Trophoblast cell (in vitro differentiated cells and primary cell): ENCODE measurements at regions not wholly inside any gene's neighbourhood (a gene's known extent, or its start where the extent isn't known, plus 50 kb on each side); places are given as distances from the start of the nearest gene placed in this dataset.

Source experiments
- DNase-seq, 2 donors: peaks; one replicate each; pipeline ENCODE4 v3.0.0-alpha.2; 2016
- H2AFZ ChIP-seq: 2 replicates; pipeline ENCODE4 v1.6.1; 2013; ENCODE audit warnings: low read length, moderate library complexity, mild to moderate bottlenecking; ENCODE audit not compliant: insufficient read depth, poor library complexity
- H2AK5ac ChIP-seq: 2 replicates; pipeline ENCODE4 v1.6.1; 2013; ENCODE audit warnings: mild to moderate bottlenecking, low read length
- H2BK120ac ChIP-seq: 2 replicates; pipeline ENCODE4 v1.6.1; 2013; ENCODE audit warnings: low read length, mild to moderate bottlenecking, moderate library complexity; ENCODE audit not compliant: insufficient read depth, poor library complexity
- H2BK12ac ChIP-seq: 2 replicates; pipeline ENCODE4 v1.6.1; 2013; ENCODE audit warnings: mild to moderate bottlenecking, low read length, moderate library complexity
- H2BK5ac ChIP-seq: 2 replicates; pipeline ENCODE4 v1.6.1; 2013; ENCODE audit warnings: low read length, low read depth, moderate library complexity, mild to moderate bottlenecking; ENCODE audit not compliant: poor library complexity
- H3K14ac ChIP-seq: 2 replicates; pipeline ENCODE4 v1.6.1; 2013; ENCODE audit warnings: mild to moderate bottlenecking, low read length
- H3K18ac ChIP-seq: 2 replicates; pipeline ENCODE4 v1.6.1; 2013; ENCODE audit warnings: mild to moderate bottlenecking, low read length
- H3K23ac ChIP-seq: 2 replicates; pipeline ENCODE4 v1.6.1; 2013; ENCODE audit warnings: low read length
- H3K27ac ChIP-seq: 2 replicates; pipeline ENCODE4 v1.5.1; 2013; ENCODE audit warnings: low read depth, mild to moderate bottlenecking, inconsistent platforms, low read length, moderate library complexity
- H3K27me3 ChIP-seq: 2 replicates; pipeline ENCODE4 v1.6.1; 2013; ENCODE audit warnings: inconsistent platforms, mild to moderate bottlenecking, low read length, moderate library complexity; ENCODE audit not compliant: insufficient read depth
- H3K36me3 ChIP-seq, 2 experiments: 1 replicate in 1 of 2; 2 replicates in 1 of 2; pipeline ENCODE4 v1.6.1; 2013; ENCODE audit warnings: low read length in 2 of 2, mild to moderate bottlenecking in 2 of 2, moderate library complexity in 1 of 2; ENCODE audit not compliant: insufficient read depth in 2 of 2, control insufficient read depth in 1 of 2
- H3K4ac ChIP-seq: 2 replicates; pipeline ENCODE4 v1.6.1; 2013; ENCODE audit warnings: low read depth, mild to moderate bottlenecking, low read length, moderate library complexity
- H3K4me1 ChIP-seq, 2 experiments: 1 replicate in 1 of 2; 2 replicates in 1 of 2; pipeline ENCODE4 v1.6.1; 2013; ENCODE audit warnings: low read length in 2 of 2, mild to moderate bottlenecking in 2 of 2, moderate library complexity in 1 of 2; ENCODE audit not compliant: insufficient read depth in 2 of 2, control insufficient read depth in 1 of 2
- H3K4me2 ChIP-seq: 2 replicates; pipeline ENCODE4 v1.6.1; 2013; ENCODE audit warnings: inconsistent platforms, mild to moderate bottlenecking, low read length, moderate library complexity
- H3K4me3 ChIP-seq: 2 replicates; pipeline ENCODE4 v1.5.1; 2013; ENCODE audit warnings: mild to moderate bottlenecking, low read depth, low read length, inconsistent platforms
- H3K79me1 ChIP-seq: one replicate; pipeline ENCODE4 v1.6.1; 2013; ENCODE audit warnings: low read length
- H3K79me2 ChIP-seq: 2 replicates; pipeline ENCODE4 v1.6.1; 2013; ENCODE audit warnings: low read length, mild to moderate bottlenecking; ENCODE audit not compliant: control insufficient read depth, insufficient read depth, poor library complexity
- H3K9ac ChIP-seq: 2 replicates; pipeline ENCODE4 v1.6.1; 2013; ENCODE audit warnings: mild to moderate bottlenecking, low read length
- H3K9me3 ChIP-seq: 2 replicates; pipeline ENCODE4 v1.6.1; 2013; ENCODE audit warnings: low read depth, mild to moderate bottlenecking, control low read depth, inconsistent platforms, low read length; ENCODE audit not compliant: insufficient read depth
- H4K12ac ChIP-seq: 2 replicates; pipeline ENCODE4 v1.6.1; 2013; ENCODE audit warnings: low read depth, mild to moderate bottlenecking, low read length, moderate library complexity
- H4K8ac ChIP-seq: 2 replicates; pipeline ENCODE4 v1.6.1; 2013; ENCODE audit warnings: low read depth, mild to moderate bottlenecking, low read length, moderate library complexity
- H4K91ac ChIP-seq: one replicate; pipeline ENCODE4 v1.6.1; 2013; ENCODE audit warnings: low read depth, mild to moderate bottlenecking, low read length, moderate library complexity
- WGBS: extraction: QIAGEN DNeasy Blood & Tissue Kit; methylation state at CpG from one replicate; pipeline ENCODE4 v1.1.7; 2013; ENCODE audit warnings: missing lambda C conversion rate; ENCODE audit not compliant: insufficient read length, insufficient coverage; ENCODE audit errors: extremely low coverage; 5-methylcytosine and 5-hydroxymethylcytosine counted together

- Histone ChIP-seq H3K36me3 (no peaks in the 10 kb centered on the region), H3K79me1 (no peaks in the 10 kb centered on the region), H3K23ac (no peak overlapping the region), H2AK5ac (no peak overlapping the region), H3K14ac (no peak overlapping the region), H3K4me2 (no peak overlapping the region), H3K4me3 (no peak overlapping the region), H3K9ac (no peak overlapping the region), H3K4me1 (peaks cover 0 to 2% of the 10 kb centered on the region in 2 experiments), H4K12ac (no peak overlapping the region), H2BK12ac (no peak overlapping the region), H4K91ac (no peak overlapping the region), H3K18ac (no peak overlapping the region), H3K27ac (no peak overlapping the region), H4K8ac (no peak overlapping the region), H3K4ac (no peak overlapping the region), H2AFZ (no peak overlapping the region), H2BK5ac (no peak overlapping the region), H2BK120ac (no peak overlapping the region), H3K79me2 (no peaks in the 10 kb centered on the region), H3K27me3 (no peaks in the 10 kb centered on the region), H3K9me3 (no peaks in the 10 kb centered on the region)
- WGBS, result no CpG with 5 or more reads among the region's 4 CpGs
- DNase-seq, result peak; percentile 73 to 81
These were observed 120.5 kb upstream of the MAST4 start for GRCh38 chr5:66475731-66476130.

GRCh38 chr5:66477596-66477995, 118.6 kb upstream of the MAST4 start:
- no peak overlapping the region for H3K4me2 ChIP-seq
- no peak overlapping the region for H2BK12ac ChIP-seq

GRCh38 chr5:66494437-66494836, 101.8 kb upstream of the MAST4 start:
- Histone ChIP-seq H2AK5ac (no peak overlapping the region), H3K4ac (no peak overlapping the region), H3K4me3 (no peak overlapping the region), H4K12ac (no peak overlapping the region), H3K4me2 (no peak overlapping the region), H2BK5ac (no peak overlapping the region), H3K79me1 (no peaks in the 10 kb centered on the region), H4K91ac (no peak overlapping the region), H3K79me2 (no peaks in the 10 kb centered on the region), H3K36me3 (no peaks in the 10 kb centered on the region), H2AFZ (no peak overlapping the region), H3K18ac (no peak overlapping the region), H3K9ac (no peak overlapping the region), H4K8ac (no peak overlapping the region), H3K9me3 (peaks cover 1% of the 10 kb centered on the region), H3K14ac (no peak overlapping the region), H2BK120ac (no peak overlapping the region), H3K27ac (no peak overlapping the region), H3K23ac (no peak overlapping the region), H2BK12ac (no peak overlapping the region), H3K27me3 (no peaks in the 10 kb centered on the region), H3K4me1 (no peaks in the 10 kb centered on the region)
- WGBS, result no CpG with 5 or more reads among the region's 5 CpGs
- peak in 1 of 2 donors; percentile 37 for DNase-seq

More at GRCh38 chr5:66477596-66477995, 118.6 kb upstream of the MAST4 start:
- H3K79me2 ChIP-seq, result no peaks in the 10 kb centered on the region
- no peaks in the 10 kb centered on the region for H3K27me3 ChIP-seq
- H3K18ac ChIP-seq, result no peak overlapping the region
- H3K9me3 ChIP-seq, result peaks cover 4% of the 10 kb centered on the region
- no peak overlapping the region for H3K9ac ChIP-seq
- no peak overlapping the region for H3K27ac ChIP-seq
- no peak overlapping the region for H2AFZ ChIP-seq
- H3K79me1 ChIP-seq, result no peaks in the 10 kb centered on the region
- H2AK5ac ChIP-seq, result no peak overlapping the region
- no peak overlapping the region for H3K14ac ChIP-seq
- no peaks in the 10 kb centered on the region for H3K36me3 ChIP-seq
- no peak overlapping the region for H2BK120ac ChIP-seq
- H3K4me1 ChIP-seq, result peaks cover 0 to 2% of the 10 kb centered on the region in 2 experiments
- H3K4me3 ChIP-seq, result no peak overlapping the region
- no peak overlapping the region for H4K12ac ChIP-seq
- no peak for DNase-seq
- WGBS, result no CpG with 5 or more reads among the region's 2 CpGs
- H4K8ac ChIP-seq, result no peak overlapping the region
- no peak overlapping the region for H3K4ac ChIP-seq
- H4K91ac ChIP-seq, result no peak overlapping the region
- H2BK5ac ChIP-seq, result no peak overlapping the region
- no peak overlapping the region for H3K23ac ChIP-seq

GRCh38 chr5:66498791-66499207, 97.4 kb upstream of the MAST4 start:
- H2AK5ac ChIP-seq, result no peak overlapping the region
- WGBS, result no CpG with 5 or more reads among the region's 4 CpGs

More at GRCh38 chr5:66498791-66499207, 97.4 kb upstream of the MAST4 start:
- H3K4me2 ChIP-seq, result no peak overlapping the region
- H3K18ac ChIP-seq, result no peak overlapping the region
- H2BK120ac ChIP-seq, result no peak overlapping the region
- no peaks in the 10 kb centered on the region for H3K36me3 ChIP-seq
- no peak overlapping the region for H4K91ac ChIP-seq
- H3K4ac ChIP-seq, result no peak overlapping the region
- no peak overlapping the region for H3K9ac ChIP-seq
- H2BK12ac ChIP-seq, result no peak overlapping the region
- no peaks in the 10 kb centered on the region for H3K27me3 ChIP-seq
- H3K23ac ChIP-seq, result no peak overlapping the region
- no peak overlapping the region for H2BK5ac ChIP-seq
- no peak overlapping the region for H3K4me3 ChIP-seq
- H3K79me2 ChIP-seq, result no peaks in the 10 kb centered on the region
- no peak overlapping the region for H3K27ac ChIP-seq
- H3K9me3 ChIP-seq, result peaks cover 7% of the 10 kb centered on the region
- H3K79me1 ChIP-seq, result no peaks in the 10 kb centered on the region
- no peak overlapping the region for H4K12ac ChIP-seq
- no peak overlapping the region for H4K8ac ChIP-seq
- H2AFZ ChIP-seq, result no peak overlapping the region
- no peak overlapping the region for H3K14ac ChIP-seq
- DNase-seq, result peak; percentile 48 to 67
- H3K4me1 ChIP-seq, result no peaks in the 10 kb centered on the region
